ENCODE measurements at regions not wholly inside any gene's neighbourhood (a gene's known extent, or its start where the extent isn't known, plus 50 kb on each side); places are given as distances from the start of the nearest gene placed in this dataset.

GRCh38 chr6:40288919-40289318 is 298.2 kb downstream of the LRFN2 start:
- TF ChIP-seq, protein P1, sequence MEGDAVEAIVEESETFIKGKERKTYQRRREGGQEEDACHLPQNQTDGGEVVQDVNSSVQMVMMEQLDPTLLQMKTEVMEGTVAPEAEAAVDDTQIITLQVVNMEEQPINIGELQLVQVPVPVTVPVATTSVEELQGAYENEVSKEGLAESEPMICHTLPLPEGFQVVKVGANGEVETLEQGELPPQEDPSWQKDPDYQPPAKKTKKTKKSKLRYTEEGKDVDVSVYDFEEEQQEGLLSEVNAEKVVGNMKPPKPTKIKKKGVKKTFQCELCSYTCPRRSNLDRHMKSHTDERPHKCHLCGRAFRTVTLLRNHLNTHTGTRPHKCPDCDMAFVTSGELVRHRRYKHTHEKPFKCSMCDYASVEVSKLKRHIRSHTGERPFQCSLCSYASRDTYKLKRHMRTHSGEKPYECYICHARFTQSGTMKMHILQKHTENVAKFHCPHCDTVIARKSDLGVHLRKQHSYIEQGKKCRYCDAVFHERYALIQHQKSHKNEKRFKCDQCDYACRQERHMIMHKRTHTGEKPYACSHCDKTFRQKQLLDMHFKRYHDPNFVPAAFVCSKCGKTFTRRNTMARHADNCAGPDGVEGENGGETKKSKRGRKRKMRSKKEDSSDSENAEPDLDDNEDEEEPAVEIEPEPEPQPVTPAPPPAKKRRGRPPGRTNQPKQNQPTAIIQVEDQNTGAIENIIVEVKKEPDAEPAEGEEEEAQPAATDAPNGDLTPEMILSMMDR (IDR thresholded peaks at IDR 0.05; ENCODE audit: low read length) = no peak
- TF ChIP-seq EZH2 (IDR thresholded peaks at IDR 0.05; ENCODE audit: borderline replicate concordance, low read length) = no peak

Data from OCI-LY1 (cell line).